GM23338 (cell line): ENCODE measurements at regions not wholly inside any gene's neighbourhood (a gene's known extent, or its start where the extent isn't known, plus 50 kb on each side); places are given as distances from the start of the nearest gene placed in this dataset.
"Not testable (repeated sequence)": the region's sequence is repeated elsewhere in the genome, so short reads cannot be mapped to it uniquely, and the experiment has no call there.

ENCODE experiments used
- ATAC-seq: fragments of 200-7000 bp; cut with Tn5 transposase; 3 replicates; pipeline ENCODE4 v1.9.1; 2020
- DNase-seq: peaks from one replicate; pipeline ENCODE4 v3.0.0-alpha.2; 2015; ENCODE audit warnings: low spot score
- H2AFZ ChIP-seq: fragments of 200-600 bp; sonication (generic); 2 replicates; pipeline ENCODE4 v1.8.0; 2016; ENCODE audit warnings: antibody characterized with exemption, mild to moderate bottlenecking, moderate library complexity
- H3F3A ChIP-seq: fragments of 200-600 bp; sonication (generic); replicated peaks from 2 replicates; pipeline ENCODE4 v1.8.0; 2017; ENCODE audit warnings: antibody characterized with exemption, mixed run types, low read depth
- H3K27ac ChIP-seq: fragments of 200-600 bp; sonication (generic); 2 replicates; pipeline ENCODE4 v1.6.1; 2016; ENCODE audit warnings: low read depth
- H3K27me3 ChIP-seq: fragments of 200-600 bp; sonication (generic); 2 replicates; pipeline ENCODE4 v1.8.0; 2016; ENCODE audit warnings: mild to moderate bottlenecking, mixed run types, moderate library complexity; ENCODE audit not compliant: insufficient read depth
- H3K36me3 ChIP-seq: fragments of 200-600 bp; sonication (generic); 2 replicates; pipeline ENCODE4 v1.8.0; 2016; ENCODE audit warnings: mild to moderate bottlenecking; ENCODE audit not compliant: insufficient read depth
- H3K4me1 ChIP-seq: fragments of 200-600 bp; sonication (generic); 2 replicates; pipeline ENCODE4 v1.8.0; 2016; ENCODE audit warnings: mild to moderate bottlenecking, moderate library complexity; ENCODE audit not compliant: insufficient read depth
- H3K4me2 ChIP-seq: fragments of 200-600 bp; sonication (generic); 2 replicates; pipeline ENCODE4 v1.7.1; 2017; ENCODE audit warnings: mixed run types
- H3K4me3 ChIP-seq: fragments of 200-600 bp; sonication (generic); 2 replicates; pipeline ENCODE4 v1.6.1; 2016; ENCODE audit warnings: mixed run types
- H3K79me2 ChIP-seq: fragments of 200-600 bp; sonication (generic); replicated peaks from 2 replicates; pipeline ENCODE4 v1.8.0; 2017; ENCODE audit warnings: mild to moderate bottlenecking; ENCODE audit not compliant: insufficient read depth
- H3K9me2 ChIP-seq: fragments of 200-600 bp; sonication (generic); 2 replicates; pipeline ENCODE4 v1.8.0; 2017; ENCODE audit not compliant: insufficient read depth
- H4K20me1 ChIP-seq: fragments of 200-600 bp; sonication (generic); replicated peaks from 2 replicates; pipeline ENCODE4 v1.8.0; 2017; ENCODE audit warnings: mild to moderate bottlenecking; ENCODE audit not compliant: insufficient read depth
- H3K27ac Mint-ChIP-seq: 2 replicates; pipeline ENCODE4 v1.8.0; 2020; ENCODE audit warnings: inconsistent platforms, mild to moderate bottlenecking, moderate library complexity, mixed read lengths
- H3K27me3 Mint-ChIP-seq: 3 replicates; pipeline ENCODE4 v1.8.0; 2022; ENCODE audit warnings: low read depth, mild to moderate bottlenecking, moderate library complexity, mixed read lengths, inconsistent platforms; ENCODE audit not compliant: insufficient read depth, poor library complexity
- H3K36me3 Mint-ChIP-seq: 3 replicates; pipeline ENCODE4 v1.8.0; 2021; ENCODE audit warnings: low read depth, mild to moderate bottlenecking, inconsistent platforms, moderate library complexity, mixed read lengths
- H3K4me1 Mint-ChIP-seq: 3 replicates; pipeline ENCODE4 v1.8.0; 2020; ENCODE audit warnings: mild to moderate bottlenecking, inconsistent platforms, mixed read lengths
- H3K4me3 Mint-ChIP-seq: 3 replicates; pipeline ENCODE4 v1.8.0; 2021; ENCODE audit warnings: moderate library complexity, mild to moderate bottlenecking, inconsistent platforms, mixed read lengths
- H3K9me3 Mint-ChIP-seq: 3 replicates; pipeline ENCODE4 v1.8.0; 2020; ENCODE audit warnings: moderate library complexity, mild to moderate bottlenecking, inconsistent platforms, mixed read lengths
- CREB1 ChIP-seq: fragments of 250-450 bp; sonication (Bioruptor Pico); IDR thresholded peaks from 2 replicates; pipeline ENCODE4 v1.5.0; 2020; ENCODE audit warnings: low read depth, mild to moderate bottlenecking, moderate library complexity
- EZH2phosphoT487 ChIP-seq: fragments of 200-600 bp; sonication (generic); IDR thresholded peaks from one replicate; pipeline ENCODE4 v1.8.1; 2018; ENCODE audit warnings: antibody characterized with exemption; ENCODE audit not compliant: unreplicated experiment
- JUNB ChIP-seq: IDR thresholded peaks from one replicate; pipeline ENCODE4 v1.6.1; 2016; ENCODE audit warnings: antibody characterized with exemption; ENCODE audit not compliant: unreplicated experiment
- POLR2AphosphoS5 ChIP-seq: IDR thresholded peaks from 2 replicates; pipeline ENCODE4 v1.6.1; 2016; ENCODE audit warnings: antibody characterized with exemption, low read depth
- ZNF114 ChIP-seq: fragments of 250-450 bp; sonication (Bioruptor Pico); IDR thresholded peaks from 2 replicates; pipeline ENCODE4 v1.5.0; 2020; ENCODE audit warnings: mild to moderate bottlenecking, moderate library complexity
- ZNF462 ChIP-seq: fragments of 250-450 bp; sonication (Bioruptor Pico); IDR thresholded peaks from 2 replicates; pipeline ENCODE4 v1.5.0; 2020; ENCODE audit warnings: mild to moderate bottlenecking, moderate library complexity

GRCh38 chr11:134656861-134657540 lies 245.0 kb upstream of the B3GAT1 start (continued):
- no peak for TF ChIP-seq JUNB
- TF ChIP-seq CREB1 = no peak
- no peak for TF ChIP-seq ZNF462
- TF ChIP-seq ZNF114 (CRISPR knock-in tag) = no peak
- TF ChIP-seq POLR2AphosphoS5 = no peak
- TF ChIP-seq EZH2phosphoT487 = no peak

DNA sequence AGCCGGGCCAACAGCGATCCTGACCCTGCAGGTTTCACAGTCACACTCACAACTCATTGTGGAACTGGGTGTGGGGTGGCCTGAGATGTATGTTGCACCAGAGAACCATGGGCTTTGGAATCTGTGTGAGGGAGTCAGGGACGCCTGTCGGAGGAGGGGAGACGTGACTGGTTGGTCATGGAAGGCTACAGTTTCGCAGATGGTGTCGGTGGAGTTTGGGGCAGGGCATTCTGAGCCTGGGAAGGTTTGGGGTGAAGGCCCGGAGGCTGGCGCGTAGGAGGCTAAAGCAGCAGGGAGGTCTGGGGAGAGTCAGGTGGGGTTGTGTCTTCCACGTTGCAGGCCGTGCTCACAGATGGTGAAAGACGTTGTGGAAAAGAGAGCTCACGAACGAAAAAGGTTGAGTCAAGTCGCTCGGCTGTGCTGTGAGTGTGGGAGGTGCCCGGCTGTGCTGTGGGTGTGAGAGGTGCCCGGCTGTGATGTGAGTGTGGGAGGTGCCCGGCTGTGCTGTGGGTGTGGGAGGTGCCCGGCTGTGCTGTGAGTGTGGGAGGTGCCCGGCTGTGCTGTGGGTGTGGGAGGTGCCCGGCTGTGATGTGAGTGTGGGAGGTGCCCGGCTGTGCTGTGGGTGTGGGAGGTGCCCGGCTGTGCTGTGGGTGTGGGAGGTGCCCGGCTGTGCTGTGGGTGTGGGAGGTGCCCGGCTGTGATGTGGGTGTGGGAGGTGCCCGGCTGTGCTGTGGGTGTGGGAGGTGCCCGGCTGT lies 244.2 kb upstream of the B3GAT1 start:
- not testable (repeated sequence) for H4K20me1 ChIP-seq, H3K9me2 ChIP-seq, ATAC-seq, H3K4me2 ChIP-seq, H3K4me1 ChIP-seq, H3K27me3 Mint-ChIP-seq, H3K36me3 ChIP-seq, H3K27ac ChIP-seq, H3K27me3 ChIP-seq, H3K36me3 Mint-ChIP-seq, H3K4me3 Mint-ChIP-seq, H3K27ac Mint-ChIP-seq, H3K79me2 ChIP-seq, H3K4me3 ChIP-seq, H2AFZ ChIP-seq, DNase-seq, H3F3A ChIP-seq, H3K4me1 Mint-ChIP-seq
- peaks cover 16% of the 10 kb centered on the region for H3K9me3 Mint-ChIP-seq
